A549 (cell line): ENCODE measurements at regions not wholly inside any gene's neighbourhood (a gene's known extent, or its start where the extent isn't known, plus 50 kb on each side); places are given as distances from the start of the nearest gene placed in this dataset.

Experiments used
- ATAC-seq, 2 experiments: fragments of 200-7000 bp in 1 of 2; fragments of >200 bp in 1 of 2; cut with Nextera tagmentation in 1 of 2; cut with Tn5 transposase in 1 of 2; 3 replicates each; pipeline versions ENCODE4 v1.8.0 to v1.9.1; 2018 to 2020; ENCODE audit warnings: mild to moderate bottlenecking in 1 of 2, moderate library complexity in 1 of 2
- CTCF ChIA-PET: fragments of 300-600 bp; sonication (Branson Sonifier 250); formaldehyde crosslinking; extraction: SDS; loops from one replicate; lab custom pipeline; 2021; ENCODE audit warnings: antibody characterized with exemption, inconsistent platforms; lab: Yijun Ruan, JAX
- POLR2A ChIA-PET: fragments of 350-600 bp; formaldehyde crosslinking; extraction: SDS; loops from one replicate; lab custom pipeline; 2021; ENCODE audit warnings: antibody characterized with exemption, inconsistent platforms; lab: Yijun Ruan, JAX
- DNase-seq, 2 experiments: peaks; one replicate each; pipeline versions ENCODE4 v3.0.0 to v3.0.0-alpha.2; 2011 to 2016; ENCODE audit warnings: low read depth in 1 of 2, low spot score in 1 of 2
- FAIRE-seq: peaks from 2 replicates; lab custom pipeline; 2011; peaks lifted over from hg19 to GRCh38; lab: Jason Lieb, UNC
- H3K27ac ChIP-seq, 2 experiments: fragments of >200 bp; sonication (Bioruptor Twin); formaldehyde crosslinking; 3 replicates each; pipeline ENCODE4 v1.5.1; 2016 to 2017
- H3K4me1 ChIP-seq: fragments of >200 bp; sonication (Bioruptor Twin); formaldehyde crosslinking; 3 replicates; pipeline ENCODE4 v1.6.1; 2016
- H3K4me2 ChIP-seq: fragments of >200 bp; sonication (Bioruptor Twin); formaldehyde crosslinking; 3 replicates; pipeline ENCODE4 v1.6.1; 2016
- H3K4me3 ChIP-seq: fragments of >200 bp; sonication (Bioruptor Twin); formaldehyde crosslinking; 3 replicates; pipeline ENCODE4 v1.5.1; 2016
- H3K9me3 ChIP-seq: fragments of >200 bp; sonication (Bioruptor Twin); formaldehyde crosslinking; 3 replicates; pipeline ENCODE4 v1.6.1; 2016
- ATOH8 ChIP-seq: fragments of 250-450 bp; sonication (Bioruptor Pico); IDR thresholded peaks from 2 replicates; pipeline ENCODE4 v1.5.0; 2020; ENCODE audit warnings: low read depth, mild to moderate bottlenecking, moderate library complexity
- BCL3 ChIP-seq: fragments of >200 bp; sonication (Bioruptor Twin); formaldehyde crosslinking; IDR thresholded peaks from 3 replicates; pipeline ENCODE4 v1.6.1; 2016
- CBX2 ChIP-seq: fragments of 200-600 bp; sonication (generic); IDR thresholded peaks from 2 replicates; pipeline ENCODE4 v1.6.1; 2016; ENCODE audit warnings: low read depth, mild to moderate bottlenecking, borderline replicate concordance
- CBX8 ChIP-seq: fragments of 200-600 bp; sonication (generic); IDR thresholded peaks from 2 replicates; pipeline ENCODE4 v1.6.1; 2016
- CHD2 ChIP-seq: fragments of 150-350 bp; IDR thresholded peaks from 2 replicates; pipeline ENCODE4 v1.6.1; 2014; ENCODE audit warnings: low read length; ENCODE audit not compliant: partially characterized antibody
- CHD4 ChIP-seq: fragments of 200-600 bp; sonication (generic); IDR thresholded peaks from 2 replicates; pipeline ENCODE4 v1.6.1; 2016; ENCODE audit warnings: antibody characterized with exemption, mild to moderate bottlenecking, borderline replicate concordance
- E2F6 ChIP-seq: IDR thresholded peaks from 2 replicates; pipeline ENCODE4 v1.6.1; 2012; ENCODE audit warnings: low read depth, borderline replicate concordance
- EHF ChIP-seq: fragments of 250-450 bp; sonication (Bioruptor Pico); IDR thresholded peaks from 2 replicates; pipeline ENCODE4 v1.5.0; 2020; ENCODE audit warnings: mild to moderate bottlenecking
- GATA3 ChIP-seq: IDR thresholded peaks from 2 replicates; pipeline ENCODE4 v1.6.1; 2012; ENCODE audit warnings: borderline replicate concordance
- HDAC2 ChIP-seq: fragments of 200-600 bp; sonication (generic); IDR thresholded peaks from 2 replicates; pipeline ENCODE4 v1.6.1; 2016
- HEYL ChIP-seq: fragments of 250-450 bp; sonication (Bioruptor Pico); IDR thresholded peaks from 2 replicates; pipeline ENCODE4 v1.8.0; 2021; ENCODE audit warnings: mild to moderate bottlenecking, moderate library complexity
- HOXB13 ChIP-seq: fragments of 250-450 bp; sonication (Bioruptor Pico); IDR thresholded peaks from 2 replicates; pipeline ENCODE4 v1.5.0; 2020; ENCODE audit warnings: low read depth, mild to moderate bottlenecking, moderate library complexity
- JUNB ChIP-seq: fragments of >200 bp; sonication (Bioruptor Twin); formaldehyde crosslinking; IDR thresholded peaks from 2 replicates; pipeline ENCODE4 v1.6.1; 2016
- KDM1A ChIP-seq: fragments of 200-600 bp; sonication (generic); IDR thresholded peaks from 2 replicates; pipeline ENCODE4 v1.6.1; 2016; ENCODE audit warnings: low read depth, mild to moderate bottlenecking
- MAFK ChIP-seq: fragments of 450-650 bp; IDR thresholded peaks from 2 replicates; pipeline ENCODE4 v1.6.1; 2014; ENCODE audit not compliant: partially characterized antibody
- NFE2L2 ChIP-seq: fragments of 150-350 bp; conservative IDR thresholded peaks from 2 replicates; pipeline ENCODE4 v1.6.1; 2014; ENCODE audit warnings: low read length
- PBX3 ChIP-seq: IDR thresholded peaks from 2 replicates; pipeline ENCODE4 v1.6.1; 2012
- PHF8 ChIP-seq: fragments of 200-600 bp; sonication (generic); IDR thresholded peaks from 2 replicates; pipeline ENCODE4 v1.6.1; 2016; ENCODE audit warnings: low read depth, mild to moderate bottlenecking, antibody characterized with exemption, moderate library complexity, borderline replicate concordance
- POLR2A ChIP-seq: IDR thresholded peaks from 2 replicates; pipeline ENCODE4 v1.6.1; 2012; ENCODE audit warnings: mild to moderate bottlenecking, low read length
- POLR2AphosphoS2 ChIP-seq: conservative IDR thresholded peaks from 2 replicates; pipeline ENCODE4 v1.6.1; 2012; ENCODE audit warnings: low read length, improper control_type of control experiment, inconsistent platforms
- RAD21 ChIP-seq, 2 experiments: fragments of >200 bp in 1 of 2; sonication (Bioruptor Twin) in 1 of 2; formaldehyde crosslinking in 1 of 2; IDR thresholded peaks in 1 of 2; conservative IDR thresholded peaks in 1 of 2; 2 replicates in 1 of 2; 3 replicates in 1 of 2; pipeline ENCODE4 v1.6.1; 2012 to 2018; ENCODE audit warnings: inconsistent platforms in 1 of 2
- RARB ChIP-seq: fragments of 250-450 bp; sonication (Bioruptor Pico); IDR thresholded peaks from 2 replicates; pipeline ENCODE4 v1.8.0; 2021; ENCODE audit warnings: mild to moderate bottlenecking, moderate library complexity
- REST ChIP-seq: fragments of 200-600 bp; sonication (generic); IDR thresholded peaks from 2 replicates; pipeline ENCODE4 v1.6.1; 2016; ENCODE audit warnings: antibody characterized with exemption, mild to moderate bottlenecking, moderate library complexity
- SMC3 ChIP-seq: fragments of >200 bp; sonication (Bioruptor Twin); formaldehyde crosslinking; IDR thresholded peaks from 3 replicates; pipeline ENCODE4 v1.6.1; 2018; ENCODE audit warnings: inconsistent platforms
- SREBF2 ChIP-seq: fragments of 450-650 bp; IDR thresholded peaks from 2 replicates; pipeline ENCODE4 v1.6.1; 2014; ENCODE audit warnings: mild to moderate bottlenecking, moderate library complexity
- TFCP2L1 ChIP-seq: fragments of 250-450 bp; sonication (Bioruptor Pico); IDR thresholded peaks from 2 replicates; pipeline ENCODE4 v1.5.0; 2021; ENCODE audit warnings: mild to moderate bottlenecking
- ZNF302 ChIP-seq: fragments of 250-450 bp; sonication (Bioruptor Pico); IDR thresholded peaks from 2 replicates; pipeline ENCODE4 v1.9.0; 2021; ENCODE audit warnings: inconsistent platforms, mild to moderate bottlenecking, moderate library complexity
- ZSCAN20 ChIP-seq: fragments of 250-450 bp; sonication (Bioruptor Pico); IDR thresholded peaks from 2 replicates; pipeline ENCODE4 v1.8.0; 2022; ENCODE audit warnings: mild to moderate bottlenecking, moderate library complexity
- WGBS: methylation state at CpG from one replicate; pipeline ENCODE4 v1.1.6; 2017; ENCODE audit errors: missing lambda C conversion rate; 5-methylcytosine and 5-hydroxymethylcytosine counted together

- WGBS = 12% methylated on average over 7 of the region's 7 CpGs
- CTCF ChIA-PET = no interaction called here
- FAIRE-seq (no peak), DNase-seq (no peak), ATAC-seq (no peak)
- no peaks in the 10 kb centered on the region for H3K4me1 ChIP-seq
- no peak overlapping the region for H3K27ac ChIP-seq
- POLR2A ChIA-PET = no interaction called here
- H3K4me2 ChIP-seq = no peak overlapping the region
- H3K4me3 ChIP-seq = no peak overlapping the region
- H3K9me3 ChIP-seq = no peaks in the 10 kb centered on the region
- TF ChIP-seq REST (no peak), HEYL (CRISPR knock-in tag) (no peak), POLR2AphosphoS2 (no peak), EHF (CRISPR knock-in tag) (no peak), NFE2L2 (no peak), PHF8 (no peak), CHD2 (no peak), JUNB (no peak), ZSCAN20 (CRISPR knock-in tag) (no peak), E2F6 (no peak), TFCP2L1 (no peak), MAFK (no peak), CBX2 (no peak), GATA3 (no peak), HDAC2 (no peak), CBX8 (no peak), ATOH8 (CRISPR knock-in tag) (no peak), KDM1A (no peak), POLR2A (no peak)
Measured at GRCh38 chr20:55471052-55472006, 534.0 kb downstream of the CBLN4 start.

GRCh38 chr20:55469074-55469473 lies 536.2 kb downstream of the CBLN4 start:
- Histone ChIP-seq H3K4me1 (no peaks in the 10 kb centered on the region), H3K27ac (no peak overlapping the region), H3K4me3 (no peak overlapping the region), H3K9me3 (no peaks in the 10 kb centered on the region), H3K4me2 (no peak overlapping the region)
- DNase-seq (no peak), FAIRE-seq (no peak), ATAC-seq (no peak)
- ChIA-PET CTCF (no interaction called here), POLR2A (no interaction called here)
- WGBS = 0% methylated on average over 2 of the region's 2 CpGs
- TF ChIP-seq EHF (CRISPR knock-in tag) (no peak), RARB (CRISPR knock-in tag) (no peak), ZSCAN20 (CRISPR knock-in tag) (no peak), HEYL (CRISPR knock-in tag) (no peak), SMC3 (no peak), REST (no peak), ZNF302 (CRISPR knock-in tag) (no peak), CHD4 (no peak), PBX3 (no peak), HOXB13 (no peak), BCL3 (no peak), RAD21 (conservative IDR thresholded peaks at IDR 0.05 in 1 of 2, IDR thresholded peaks at IDR 0.05 in 1 of 2) (no peak), SREBF2 (no peak)
